ENCODE measurements at regions not wholly inside any gene's neighbourhood (a gene's known extent, or its start where the extent isn't known, plus 50 kb on each side); places are given as distances from the start of the nearest gene placed in this dataset.

DNA sequence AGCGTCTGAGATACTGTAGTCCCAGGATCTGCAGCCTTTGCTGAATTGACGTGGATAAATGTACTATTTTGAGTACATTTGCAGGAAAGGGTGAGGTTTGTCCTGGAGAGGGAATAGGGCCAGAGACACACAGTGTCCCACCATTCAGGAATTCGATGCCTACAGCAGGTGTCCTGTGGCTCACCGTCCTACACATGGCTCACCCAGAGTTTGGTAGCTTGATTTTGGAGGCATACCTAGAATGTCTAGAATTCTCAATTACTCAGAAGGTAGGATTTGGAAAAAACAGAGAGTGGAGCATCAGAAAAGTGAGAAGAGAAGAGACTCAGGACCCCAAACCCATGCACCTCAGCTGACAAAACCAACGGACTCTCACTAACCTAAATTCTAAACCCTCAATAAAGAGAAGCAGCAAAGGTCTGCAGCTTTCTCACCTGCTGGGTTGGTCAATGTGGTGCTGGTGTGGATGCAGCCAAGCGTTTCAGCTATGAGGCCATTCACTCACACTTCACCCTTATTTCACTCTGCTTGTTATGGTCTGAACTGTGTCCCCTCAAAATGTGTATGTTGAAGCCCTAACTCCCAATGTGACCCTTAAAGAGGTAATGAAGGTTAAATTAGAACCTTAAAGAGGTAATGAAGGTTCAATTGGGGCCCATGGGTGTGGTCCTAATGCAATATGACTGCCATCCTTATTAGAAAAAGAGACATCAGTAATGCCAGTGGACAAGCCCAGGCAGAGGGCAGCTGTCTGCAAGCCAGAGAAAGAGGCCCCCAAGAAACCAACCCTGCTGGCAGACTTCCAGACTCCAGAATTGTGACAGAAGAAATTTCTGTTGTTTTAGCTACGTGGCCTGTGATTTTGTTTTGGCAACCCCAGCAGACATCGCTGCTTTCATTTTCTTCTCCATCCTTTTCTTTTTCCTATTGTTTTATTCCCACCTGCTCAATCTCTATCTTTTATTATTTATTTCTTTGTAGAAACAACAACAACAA is 187.8 kb downstream of the SNX19 start:
- H3K4me3 Mint-ChIP-seq = no peak overlapping the region

DNA sequence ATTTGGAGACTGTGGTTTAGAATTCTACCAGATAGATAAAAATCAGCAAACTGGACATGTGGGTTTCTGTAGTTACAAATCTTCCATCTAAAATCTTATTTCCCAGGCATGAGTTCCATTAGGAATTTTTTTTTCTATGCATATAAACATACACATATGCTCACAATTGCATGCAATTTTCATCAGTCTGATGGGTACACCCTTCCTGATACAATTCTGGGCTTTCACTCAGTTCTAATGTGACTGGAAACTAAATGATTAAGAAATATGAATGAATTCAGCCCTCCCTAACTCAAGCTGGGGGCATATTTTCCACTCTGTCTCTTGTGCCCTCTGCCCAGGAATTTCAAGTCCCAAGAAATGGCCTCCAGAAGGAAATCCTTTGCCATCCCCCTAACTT is 187.1 kb downstream of the SNX19 start:
- Mint-ChIP-seq H3K27me3 (ENCODE audit: low read depth) (no peaks in the 10 kb centered on the region), H3K9me3 (peaks cover 15% of the 10 kb centered on the region), H3K27ac (ENCODE audit: unreplicated experiment) (no peak overlapping the region), H3K4me1 (peaks cover 14% of the 10 kb centered on the region), H3K4me3 (no peak overlapping the region), H3K36me3 (ENCODE audit: low read depth) (peaks cover 12% of the 10 kb centered on the region)
- TF ChIP-seq, protein P1, sequence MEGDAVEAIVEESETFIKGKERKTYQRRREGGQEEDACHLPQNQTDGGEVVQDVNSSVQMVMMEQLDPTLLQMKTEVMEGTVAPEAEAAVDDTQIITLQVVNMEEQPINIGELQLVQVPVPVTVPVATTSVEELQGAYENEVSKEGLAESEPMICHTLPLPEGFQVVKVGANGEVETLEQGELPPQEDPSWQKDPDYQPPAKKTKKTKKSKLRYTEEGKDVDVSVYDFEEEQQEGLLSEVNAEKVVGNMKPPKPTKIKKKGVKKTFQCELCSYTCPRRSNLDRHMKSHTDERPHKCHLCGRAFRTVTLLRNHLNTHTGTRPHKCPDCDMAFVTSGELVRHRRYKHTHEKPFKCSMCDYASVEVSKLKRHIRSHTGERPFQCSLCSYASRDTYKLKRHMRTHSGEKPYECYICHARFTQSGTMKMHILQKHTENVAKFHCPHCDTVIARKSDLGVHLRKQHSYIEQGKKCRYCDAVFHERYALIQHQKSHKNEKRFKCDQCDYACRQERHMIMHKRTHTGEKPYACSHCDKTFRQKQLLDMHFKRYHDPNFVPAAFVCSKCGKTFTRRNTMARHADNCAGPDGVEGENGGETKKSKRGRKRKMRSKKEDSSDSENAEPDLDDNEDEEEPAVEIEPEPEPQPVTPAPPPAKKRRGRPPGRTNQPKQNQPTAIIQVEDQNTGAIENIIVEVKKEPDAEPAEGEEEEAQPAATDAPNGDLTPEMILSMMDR (conservative IDR thresholded peaks at IDR 0.05) = no peak
- no peak for DNase-seq (ENCODE audit: low read depth, low spot score)

More for the DNA sequence above, 187.8 kb downstream of the SNX19 start:
- no peak overlapping the region for H3K27ac Mint-ChIP-seq (ENCODE audit: unreplicated experiment)
- peaks cover 13% of the 10 kb centered on the region for H3K9me3 Mint-ChIP-seq
- TF ChIP-seq, protein P1 (conservative IDR thresholded peaks at IDR 0.05) = no peak
- H3K36me3 Mint-ChIP-seq (ENCODE audit: low read depth) = peaks cover 11% of the 10 kb centered on the region
- DNase-seq (ENCODE audit: low read depth, low spot score) = no peak
- peaks cover 14% of the 10 kb centered on the region for H3K4me1 Mint-ChIP-seq
- no peaks in the 10 kb centered on the region for H3K27me3 Mint-ChIP-seq (ENCODE audit: low read depth)

GRCh38 chr11:130729678-130730300 is 186.5 kb downstream of the SNX19 start:
- Mint-ChIP-seq H3K9me3 (peaks cover 19% of the 10 kb centered on the region), H3K4me1 (peaks cover 14% of the 10 kb centered on the region), H3K27me3 (ENCODE audit: low read depth) (no peaks in the 10 kb centered on the region)

GRCh38 chr11:130731401-130731800 is 184.9 kb downstream of the SNX19 start:
- TF ChIP-seq, protein P1 (conservative IDR thresholded peaks at IDR 0.05) = no peak
- H3K4me3 Mint-ChIP-seq = no peak overlapping the region
- H3K9me3 Mint-ChIP-seq = peaks cover 24% of the 10 kb centered on the region
- no peak overlapping the region for H3K27ac Mint-ChIP-seq (ENCODE audit: unreplicated experiment)
- H3K36me3 Mint-ChIP-seq (ENCODE audit: low read depth) = peaks cover 21% of the 10 kb centered on the region
- H3K27me3 Mint-ChIP-seq (ENCODE audit: low read depth) = no peaks in the 10 kb centered on the region
- peaks cover 3% of the 10 kb centered on the region for H3K4me1 Mint-ChIP-seq
- DNase-seq (ENCODE audit: low read depth, low spot score) = no peak

More at GRCh38 chr11:130729678-130730300, 186.5 kb downstream of the SNX19 start:
- H3K36me3 Mint-ChIP-seq (ENCODE audit: low read depth) = peaks cover 16% of the 10 kb centered on the region
- TF ChIP-seq, protein P1 (conservative IDR thresholded peaks at IDR 0.05) = no peak
- DNase-seq (ENCODE audit: low read depth, low spot score) = no peak
- no peak overlapping the region for H3K27ac Mint-ChIP-seq (ENCODE audit: unreplicated experiment)
- H3K4me3 Mint-ChIP-seq = no peak overlapping the region

- H3K9me3 Mint-ChIP-seq = peaks cover 24% of the 10 kb centered on the region
- H3K27me3 Mint-ChIP-seq (ENCODE audit: low read depth) = no peaks in the 10 kb centered on the region
- H3K27ac Mint-ChIP-seq (ENCODE audit: unreplicated experiment) = no peak overlapping the region
- H3K36me3 Mint-ChIP-seq (ENCODE audit: low read depth) = peaks cover 21% of the 10 kb centered on the region
- H3K4me1 Mint-ChIP-seq = peaks cover 3% of the 10 kb centered on the region
- DNase-seq (ENCODE audit: low read depth, low spot score) = no peak
- no peak overlapping the region for H3K4me3 Mint-ChIP-seq
- TF ChIP-seq, protein P1 (conservative IDR thresholded peaks at IDR 0.05) = no peak
These were observed 183.8 kb downstream of the SNX19 start for GRCh38 chr11:130732476-130732875.
